GM11168 (cell line): ENCODE measurements at regions not wholly inside any gene's neighbourhood (a gene's known extent, or its start where the extent isn't known, plus 50 kb on each side); places are given as distances from the start of the nearest gene placed in this dataset.
"Not testable (repeated sequence)": the region's sequence is repeated elsewhere in the genome, so short reads cannot be mapped to it uniquely, and the experiment has no call there.

Experiments
- in situ Hi-C: fragments of 300-500 bp; cut with MboI; formaldehyde crosslinking; loops from one replicate; pipeline ENCODE4 v1.12.0; 2022; ENCODE audit warnings: low sequenced_read_pairs; ENCODE audit not compliant: unreplicated experiment

- in situ Hi-C loops: loop anchor here (5.0 kb wide), 1 partner anchor 282 kb away; no protein-coding TSS in a partner anchor
Observed at GRCh38 chr7:106459397-106460072, 174.8 kb upstream of the NAMPT start.

- in situ Hi-C loops: no loop called here
Observed at GRCh38 chr7:106457678-106458077, 172.9 kb upstream of the NAMPT start.

- in situ Hi-C loops: no loop called here
Observed at GRCh38 chr7:106456329-106456728, 171.5 kb upstream of the NAMPT start.

GRCh38 chr7:106452031-106452851, 167.5 kb upstream of the NAMPT start:
- in situ Hi-C loops: no loop called here

GRCh38 chr7:106451171-106451570, 166.4 kb upstream of the NAMPT start:
- in situ Hi-C loops: no loop called here

GRCh38 chr7:106450716-106451115, 165.9 kb upstream of the NAMPT start:
- in situ Hi-C loops: no loop called here

- in situ Hi-C loops: loop anchor here (10.0 kb wide), 1 partner anchor 534 kb away; no protein-coding TSS in a partner anchor
Observed at GRCh38 chr7:106448992-106449859, 164.4 kb upstream of the NAMPT start.

GRCh38 chr7:106448346-106448991, 163.7 kb upstream of the NAMPT start:
- in situ Hi-C loops: loop anchor here (10.0 kb wide), 1 partner anchor 534 kb away; no protein-coding TSS in a partner anchor

GRCh38 chr7:106447318-106447847, 162.6 kb upstream of the NAMPT start:
- in situ Hi-C loops: loop anchor here (10.0 kb wide), 1 partner anchor 533 kb away; no protein-coding TSS in a partner anchor

- in situ Hi-C loops: loop anchor here (10.0 kb wide), 1 partner anchor 531 kb away; no protein-coding TSS in a partner anchor
Observed at GRCh38 chr7:106445366-106445765, 160.6 kb upstream of the NAMPT start.

- in situ Hi-C loops: loop anchor here (10.0 kb wide), 1 partner anchor 529 kb away; no protein-coding TSS in a partner anchor
Observed at GRCh38 chr7:106444068-106444655, 159.4 kb upstream of the NAMPT start.

GRCh38 chr7:106443156-106443555, 158.4 kb upstream of the NAMPT start:
- in situ Hi-C loops: loop anchor here (10.0 kb wide), 1 partner anchor 528 kb away; no protein-coding TSS in a partner anchor

- in situ Hi-C loops: loop anchor here (10.0 kb wide), 1 partner anchor 528 kb away; no protein-coding TSS in a partner anchor
Observed at GRCh38 chr7:106442476-106442875, 157.7 kb upstream of the NAMPT start.

GRCh38 chr7:106441343-106441742, 156.6 kb upstream of the NAMPT start:
- in situ Hi-C loops: loop anchor here (10.0 kb wide), 1 partner anchor 527 kb away; no protein-coding TSS in a partner anchor

GRCh38 chr7:106436933-106437332, 152.2 kb upstream of the NAMPT start:
- in situ Hi-C loops: not testable (repeated sequence)

GRCh38 chr7:106433377-106433776, 148.6 kb upstream of the NAMPT start:
- in situ Hi-C loops: no loop called here

GRCh38 chr7:106430535-106431455, 146.0 kb upstream of the NAMPT start:
- in situ Hi-C loops: no loop called here

GRCh38 chr7:106430103-106430502, 145.3 kb upstream of the NAMPT start:
- in situ Hi-C loops: no loop called here
